ENCODE measurements at regions not wholly inside any gene's neighbourhood (a gene's known extent, or its start where the extent isn't known, plus 50 kb on each side); places are given as distances from the start of the nearest gene placed in this dataset.

DNA sequence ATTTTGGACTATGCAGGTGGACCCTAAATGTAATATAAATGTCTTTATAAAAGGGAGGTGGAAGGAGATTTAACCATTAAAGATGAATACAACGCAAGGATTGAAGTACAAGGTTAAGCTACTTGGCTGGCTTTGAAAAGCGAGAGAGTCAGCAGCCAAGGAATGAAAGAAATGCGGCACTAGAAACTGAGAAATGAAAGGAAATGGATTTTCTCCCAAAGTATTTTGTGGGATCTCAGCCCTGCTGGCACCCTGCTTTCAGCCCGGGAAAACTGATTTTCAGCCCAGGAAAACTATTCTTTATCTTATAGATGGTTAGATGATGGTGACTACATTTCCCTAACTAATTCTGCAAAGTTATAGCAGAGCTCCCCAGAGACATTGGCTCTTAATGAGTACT is 1349.6 kb upstream of the C9orf72 start:
- TF ChIP-seq EZH2phosphoT487 (IDR thresholded peaks at IDR 0.05; ENCODE audit: low read depth) = no peak
- TF ChIP-seq, protein P1, sequence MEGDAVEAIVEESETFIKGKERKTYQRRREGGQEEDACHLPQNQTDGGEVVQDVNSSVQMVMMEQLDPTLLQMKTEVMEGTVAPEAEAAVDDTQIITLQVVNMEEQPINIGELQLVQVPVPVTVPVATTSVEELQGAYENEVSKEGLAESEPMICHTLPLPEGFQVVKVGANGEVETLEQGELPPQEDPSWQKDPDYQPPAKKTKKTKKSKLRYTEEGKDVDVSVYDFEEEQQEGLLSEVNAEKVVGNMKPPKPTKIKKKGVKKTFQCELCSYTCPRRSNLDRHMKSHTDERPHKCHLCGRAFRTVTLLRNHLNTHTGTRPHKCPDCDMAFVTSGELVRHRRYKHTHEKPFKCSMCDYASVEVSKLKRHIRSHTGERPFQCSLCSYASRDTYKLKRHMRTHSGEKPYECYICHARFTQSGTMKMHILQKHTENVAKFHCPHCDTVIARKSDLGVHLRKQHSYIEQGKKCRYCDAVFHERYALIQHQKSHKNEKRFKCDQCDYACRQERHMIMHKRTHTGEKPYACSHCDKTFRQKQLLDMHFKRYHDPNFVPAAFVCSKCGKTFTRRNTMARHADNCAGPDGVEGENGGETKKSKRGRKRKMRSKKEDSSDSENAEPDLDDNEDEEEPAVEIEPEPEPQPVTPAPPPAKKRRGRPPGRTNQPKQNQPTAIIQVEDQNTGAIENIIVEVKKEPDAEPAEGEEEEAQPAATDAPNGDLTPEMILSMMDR (IDR thresholded peaks at IDR 0.05; ENCODE audit: low read depth, low read length) = no peak
